ENCODE measurements at regions not wholly inside any gene's neighbourhood (a gene's known extent, or its start where the extent isn't known, plus 50 kb on each side); places are given as distances from the start of the nearest gene placed in this dataset.
A peak's percentile ranks its signal among the peaks of the same experiment; 100 is the strongest.

DNA sequence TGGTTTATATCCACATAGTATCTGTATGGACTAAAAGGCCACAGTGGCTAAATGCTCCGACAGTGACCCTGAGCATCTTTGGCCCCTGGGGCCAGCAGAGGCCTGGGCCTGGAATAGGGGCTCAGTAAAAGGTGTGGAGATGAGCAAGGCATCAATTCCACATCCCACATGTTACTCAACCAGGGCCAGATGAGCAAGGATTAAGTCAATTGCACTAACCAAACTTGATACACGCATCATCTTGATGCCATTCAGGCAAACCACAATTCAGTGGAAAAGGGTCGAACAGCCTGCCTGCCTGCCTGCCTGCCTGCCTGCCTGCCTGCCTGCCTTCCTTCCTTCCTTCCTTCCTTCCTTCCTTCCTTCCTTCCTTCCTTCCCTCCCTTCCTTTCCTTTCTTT, 53.5 kb upstream of the DNAJA2 start:
- H3K4me1 ChIP-seq (ENCODE audit: insufficient read depth, low read length), result no peaks in the 10 kb centered on the region
- intact Hi-C loops (cut with micrococcal nuclease; ENCODE audit: unreplicated experiment), result no loop called here
- no peaks in the 10 kb centered on the region for H3K9me3 ChIP-seq (ENCODE audit: low read length)
- peaks cover 0 to 10% of the 10 kb centered on the region in 2 experiments; a peak in 2 of 5 replicates for H3K27me3 ChIP-seq (ENCODE audit: control insufficient read depth in 1 of 2, insufficient read depth in 2 of 2, low read length in 2 of 2)
- BruUV-seq (replicated peaks), result no TSS peak
- POLR2A ChIA-PET, result no interaction called here
- H2AFZ ChIP-seq (ENCODE audit: low read length), result no peak overlapping the region
- DNase-seq (ENCODE audit: low spot score) (no peak), ATAC-seq (no peak; the same call in 2 of the 3 replicates), FAIRE-seq (no peak)
- 41% methylated on average over 3 of the region's 3 CpGs for WGBS (ENCODE audit: low lambda C conversion rate)
- no peaks in the 10 kb centered on the region for H3K79me2 ChIP-seq (ENCODE audit: insufficient read depth, low read length)
- H3K27ac ChIP-seq (ENCODE audit: extremely low read length, insufficient read depth, low read length), result no peak overlapping the region
- no peaks in the 10 kb centered on the region for H3K36me3 ChIP-seq (replicated peaks in 1 of 2; ENCODE audit: control insufficient read depth in 1 of 2, insufficient read depth in 2 of 2, low read length in 2 of 2)
- in situ Hi-C loops (cut with HindIII; ENCODE audit: extremely low pct_ligation_motif_present, low pct_unique_long_range_greater_than_20kb), result no loop called here
- no peaks in the 10 kb centered on the region for H4K20me1 ChIP-seq (ENCODE audit: insufficient read depth, low read length)
- no peak overlapping the region for H3K4me2 ChIP-seq (ENCODE audit: low read depth, low read length)
- no peak overlapping the region for H3K4me3 ChIP-seq (replicated peaks in 1 of 3; ENCODE audit: insufficient read depth in 1 of 3, low read depth in 2 of 3, low read length in 3 of 3)
- TF ChIP-seq, protein P1, sequence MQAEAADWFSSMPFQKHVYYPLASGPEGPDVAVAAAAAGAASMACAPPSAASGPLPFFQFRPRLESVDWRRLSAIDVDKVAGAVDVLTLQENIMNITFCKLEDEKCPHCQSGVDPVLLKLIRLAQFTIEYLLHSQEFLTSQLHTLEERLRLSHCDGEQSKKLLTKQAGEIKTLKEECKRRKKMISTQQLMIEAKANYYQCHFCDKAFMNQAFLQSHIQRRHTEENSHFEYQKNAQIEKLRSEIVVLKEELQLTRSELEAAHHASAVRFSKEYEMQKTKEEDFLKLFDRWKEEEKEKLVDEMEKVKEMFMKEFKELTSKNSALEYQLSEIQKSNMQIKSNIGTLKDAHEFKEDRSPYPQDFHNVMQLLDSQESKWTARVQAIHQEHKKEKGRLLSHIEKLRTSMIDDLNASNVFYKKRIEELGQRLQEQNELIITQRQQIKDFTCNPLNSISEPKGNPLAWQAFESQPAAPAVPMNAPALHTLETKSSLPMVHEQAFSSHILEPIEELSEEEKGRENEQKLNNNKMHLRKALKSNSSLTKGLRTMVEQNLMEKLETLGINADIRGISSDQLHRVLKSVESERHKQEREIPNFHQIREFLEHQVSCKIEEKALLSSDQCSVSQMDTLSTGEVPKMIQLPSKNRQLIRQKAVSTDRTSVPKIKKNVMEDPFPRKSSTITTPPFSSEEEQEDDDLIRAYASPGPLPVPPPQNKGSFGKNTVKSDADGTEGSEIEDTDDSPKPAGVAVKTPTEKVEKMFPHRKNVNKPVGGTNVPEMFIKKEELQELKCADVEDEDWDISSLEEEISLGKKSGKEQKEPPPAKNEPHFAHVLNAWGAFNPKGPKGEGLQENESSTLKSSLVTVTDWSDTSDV (CRISPR knock-in tag; IDR thresholded peaks at IDR 0.05), result no peak
- CTCF ChIA-PET (ENCODE audit: low intra/inter-chr PET ratio, low total read pairs), result no interaction called here
- H3K9ac ChIP-seq (ENCODE audit: insufficient read depth, low read depth, low read length), result no peak overlapping the region

DNA sequence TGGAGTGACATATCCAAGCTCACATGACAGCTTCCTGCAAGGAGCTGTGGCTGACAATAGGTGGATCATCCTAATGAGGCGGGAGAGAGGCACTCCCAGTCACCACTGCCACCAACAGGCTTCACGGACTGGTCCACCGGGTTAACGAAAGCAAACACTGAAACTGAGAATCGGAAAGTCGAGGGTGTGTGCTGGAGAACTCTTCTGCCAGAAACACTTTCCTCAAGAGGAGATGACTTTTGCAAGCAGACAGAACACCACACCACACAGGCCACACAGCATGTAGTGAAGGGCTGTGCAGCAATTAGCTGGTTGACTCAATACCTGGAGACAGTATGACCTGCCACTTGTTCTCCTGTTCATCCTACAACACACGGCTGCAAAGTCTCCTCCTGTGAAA, 53.0 kb upstream of the DNAJA2 start:
- Histone ChIP-seq H3K36me3 (replicated peaks in 1 of 2; ENCODE audit: control insufficient read depth in 1 of 2, insufficient read depth in 2 of 2, low read length in 2 of 2) (no peaks in the 10 kb centered on the region), H3K4me3 (replicated peaks in 1 of 3; ENCODE audit: insufficient read depth in 1 of 3, low read depth in 2 of 3, low read length in 3 of 3) (no peak overlapping the region), H3K4me2 (ENCODE audit: low read depth, low read length) (no peak overlapping the region), H3K4me1 (ENCODE audit: insufficient read depth, low read length) (no peaks in the 10 kb centered on the region), H3K27ac (ENCODE audit: extremely low read length, insufficient read depth, low read length) (no peak overlapping the region), H4K20me1 (ENCODE audit: insufficient read depth, low read length) (no peaks in the 10 kb centered on the region), H3K79me2 (ENCODE audit: insufficient read depth, low read length) (no peaks in the 10 kb centered on the region), H3K9me3 (ENCODE audit: low read length) (no peaks in the 10 kb centered on the region), H3K27me3 (ENCODE audit: control insufficient read depth in 1 of 2, insufficient read depth in 2 of 2, low read length in 2 of 2) (peaks cover 0 to 10% of the 10 kb centered on the region in 2 experiments; a peak in 2 of 5 replicates), H2AFZ (ENCODE audit: low read length) (no peak overlapping the region), H3K9ac (ENCODE audit: insufficient read depth, low read depth, low read length) (no peak overlapping the region)
- ATAC-seq (peak; percentile 56), FAIRE-seq (no peak), DNase-seq (ENCODE audit: low spot score) (no peak)
- no TSS peak for BruUV-seq (replicated peaks)
- in situ Hi-C loops (cut with HindIII; ENCODE audit: extremely low pct_ligation_motif_present, low pct_unique_long_range_greater_than_20kb), result no loop called here
- intact Hi-C loops (cut with micrococcal nuclease; ENCODE audit: unreplicated experiment), result no loop called here
- ChIA-PET CTCF (ENCODE audit: low intra/inter-chr PET ratio, low total read pairs) (no interaction called here), POLR2A (no interaction called here)
- WGBS (ENCODE audit: low lambda C conversion rate), result 19% methylated on average over 7 of the region's 7 CpGs
- TF ChIP-seq ZNF138 (CRISPR knock-in tag; IDR thresholded peaks at IDR 0.05; ENCODE audit: low read depth) (no peak), MIXL1 (CRISPR knock-in tag; IDR thresholded peaks at IDR 0.05) (no peak), SMYD3 (CRISPR knock-in tag; IDR thresholded peaks at IDR 0.05) (no peak), SP140L (CRISPR knock-in tag; IDR thresholded peaks at IDR 0.05; ENCODE audit: borderline replicate concordance) (no peak), BORCS8-MEF2B (CRISPR knock-in tag; IDR thresholded peaks at IDR 0.05) (no peak), ZNF350 (CRISPR knock-in tag; IDR thresholded peaks at IDR 0.05; ENCODE audit: borderline replicate concordance, low read depth) (no peak), ZNF383 (CRISPR knock-in tag; IDR thresholded peaks at IDR 0.05; ENCODE audit: borderline replicate concordance) (no peak), ZNF883 (CRISPR knock-in tag; IDR thresholded peaks at IDR 0.05; ENCODE audit: not compliant biosample characterization) (no peak), MEF2D (CRISPR knock-in tag; IDR thresholded peaks at IDR 0.05) (no peak), NFKBIZ (CRISPR knock-in tag; IDR thresholded peaks at IDR 0.05) (no peak), ZNF660 (CRISPR knock-in tag; IDR thresholded peaks at IDR 0.05; ENCODE audit: borderline replicate concordance, low read depth) (no peak), FOXJ3 (CRISPR knock-in tag; IDR thresholded peaks at IDR 0.05; ENCODE audit: borderline replicate concordance) (no peak), ZNF557 (CRISPR knock-in tag; IDR thresholded peaks at IDR 0.05) (no peak)
- TF ChIP-seq, protein P2, sequence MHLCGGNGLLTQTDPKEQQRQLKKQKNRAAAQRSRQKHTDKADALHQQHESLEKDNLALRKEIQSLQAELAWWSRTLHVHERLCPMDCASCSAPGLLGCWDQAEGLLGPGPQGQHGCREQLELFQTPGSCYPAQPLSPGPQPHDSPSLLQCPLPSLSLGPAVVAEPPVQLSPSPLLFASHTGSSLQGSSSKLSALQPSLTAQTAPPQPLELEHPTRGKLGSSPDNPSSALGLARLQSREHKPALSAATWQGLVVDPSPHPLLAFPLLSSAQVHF (CRISPR knock-in tag; IDR thresholded peaks at IDR 0.05), result no peak
- TF ChIP-seq, protein P3, sequence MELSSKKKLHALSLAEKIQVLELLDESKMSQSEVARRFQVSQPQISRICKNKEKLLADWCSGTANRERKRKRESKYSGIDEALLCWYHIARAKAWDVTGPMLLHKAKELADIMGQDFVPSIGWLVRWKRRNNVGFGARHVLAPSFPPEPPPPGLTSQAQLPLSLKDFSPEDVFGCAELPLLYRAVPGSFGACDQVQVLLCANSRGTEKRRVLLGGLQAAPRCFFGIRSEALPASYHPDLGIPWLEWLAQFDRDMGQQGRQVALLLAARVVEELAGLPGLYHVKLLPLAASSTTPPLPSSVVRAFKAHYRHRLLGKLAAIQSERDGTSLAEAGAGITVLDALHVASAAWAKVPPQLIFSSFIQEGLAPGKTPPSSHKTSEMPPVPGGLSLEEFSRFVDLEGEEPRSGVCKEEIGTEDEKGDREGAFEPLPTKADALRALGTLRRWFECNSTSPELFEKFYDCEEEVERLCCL (CRISPR knock-in tag; IDR thresholded peaks at IDR 0.05; ENCODE audit: borderline replicate concordance), result no peak
